ENCODE measurements at regions not wholly inside any gene's neighbourhood (a gene's known extent, or its start where the extent isn't known, plus 50 kb on each side); places are given as distances from the start of the nearest gene placed in this dataset.
A peak's percentile ranks its signal among the peaks of the same experiment; 100 is the strongest.

GRCh38 chr2:43030551-43031307 lies 195.7 kb downstream of the ZFP36L2 start:
- DNase-seq: no peak

- DNase-seq: no peak
These were observed 197.2 kb downstream of the ZFP36L2 start for GRCh38 chr2:43029186-43029585.

- DNase-seq: no peak
These were observed 198.2 kb downstream of the ZFP36L2 start for GRCh38 chr2:43028188-43028587.

- peak; percentile 80 to 90 for DNase-seq
These were observed 199.1 kb downstream of the ZFP36L2 start for GRCh38 chr2:43027097-43027873.

GRCh38 chr2:43026426-43027096 lies 199.8 kb downstream of the ZFP36L2 start:
- DNase-seq: no peak

GRCh38 chr2:43025709-43026295 lies 200.6 kb downstream of the ZFP36L2 start:
- DNase-seq: peak in 1 of 2 donors; percentile 42

GRCh38 chr2:43024515-43025011 lies 201.8 kb downstream of the ZFP36L2 start:
- DNase-seq: peak in 1 of 2 donors; percentile 66

- DNase-seq: no peak
These were observed 202.5 kb downstream of the ZFP36L2 start for GRCh38 chr2:43023791-43024514.

GRCh38 chr2:43022896-43023295 lies 203.5 kb downstream of the ZFP36L2 start:
- DNase-seq: no peak

- no peak for DNase-seq
These were observed 204.5 kb downstream of the ZFP36L2 start for GRCh38 chr2:43021791-43022509.

GRCh38 chr2:43020990-43021669 lies 205.3 kb downstream of the ZFP36L2 start:
- DNase-seq: no peak

- no peak for DNase-seq
These were observed 206.1 kb downstream of the ZFP36L2 start for GRCh38 chr2:43020296-43020695.

- no peak for DNase-seq
These were observed 206.7 kb downstream of the ZFP36L2 start for GRCh38 chr2:43019536-43020183.

GRCh38 chr2:43019025-43019367 lies 207.4 kb downstream of the ZFP36L2 start:
- no peak for DNase-seq

GRCh38 chr2:43018179-43019024 lies 208.0 kb downstream of the ZFP36L2 start:
- peak; percentile 80 to 91 for DNase-seq

- no peak for DNase-seq
These were observed 212.5 kb downstream of the ZFP36L2 start for GRCh38 chr2:43013821-43014345.

- no peak for DNase-seq
These were observed 213.4 kb downstream of the ZFP36L2 start for GRCh38 chr2:43012966-43013365.

- DNase-seq: no peak
These were observed 215.3 kb downstream of the ZFP36L2 start for GRCh38 chr2:43011158-43011491.

- DNase-seq: no peak
These were observed 215.8 kb downstream of the ZFP36L2 start for GRCh38 chr2:43010438-43011157.
